ENCODE measurements at regions not wholly inside any gene's neighbourhood (a gene's known extent, or its start where the extent isn't known, plus 50 kb on each side); places are given as distances from the start of the nearest gene placed in this dataset.

- TF ChIP-seq CTCF (IDR thresholded peaks at IDR 0.05) (peak; percentile 10; the same call in 1 of the 2 replicates), POLR2AphosphoS5 (IDR thresholded peaks at IDR 0.05; ENCODE audit: low read depth, low read length) (no peak)
These were observed 273.0 kb upstream of the STXBP5 start for GRCh38 chr6:146931214-146931613.
